HG02610 (cell line): ENCODE measurements at regions not wholly inside any gene's neighbourhood (a gene's known extent, or its start where the extent isn't known, plus 50 kb on each side); places are given as distances from the start of the nearest gene placed in this dataset.

Experiments used
- ATAC-seq: cut with Tn5 transposase; IDR thresholded peaks from one replicate; pipeline ENCODE4 v1.9.1; 2021; ENCODE audit warnings: mild to moderate bottlenecking, moderate library complexity; ENCODE audit not compliant: unreplicated experiment

- ATAC-seq, result no peak
These were observed 58.9 kb upstream of the ZNF516 start for GRCh38 chr18:76553715-76554546.

- ATAC-seq, result no peak
These were observed 53.5 kb upstream of the ZNF516 start for GRCh38 chr18:76548541-76548940.

GRCh38 chr18:76547296-76547695 is 52.3 kb upstream of the ZNF516 start:
- no peak for ATAC-seq

GRCh38 chr18:76546436-76546835 is 51.4 kb upstream of the ZNF516 start:
- ATAC-seq, result no peak

GRCh38 chr18:76546088-76546435 is 51.0 kb upstream of the ZNF516 start:
- no peak for ATAC-seq

- no peak for ATAC-seq
These were observed 50.5 kb upstream of the ZNF516 start for GRCh38 chr18:76545433-76546087.

- no peak for ATAC-seq
These were observed 49.7 kb upstream of the ZNF516 start for GRCh38 chr18:76544511-76545345.
